SK-N-SH (cell line): ENCODE measurements at regions not wholly inside any gene's neighbourhood (a gene's known extent, or its start where the extent isn't known, plus 50 kb on each side); places are given as distances from the start of the nearest gene placed in this dataset.

Experiments used
- CTCF ChIA-PET: fragments of 300-600, 350-600 bp; formaldehyde crosslinking; extraction: SDS; loops from one replicate; lab custom pipeline; 2021; lab: Yijun Ruan, JAX
- POLR2A ChIA-PET: fragments of 350-600 bp; sonication (Branson Sonifier 250); formaldehyde crosslinking; extraction: SDS; loops from one replicate; lab custom pipeline; 2020; ENCODE audit warnings: antibody characterized with exemption, inconsistent platforms; lab: Yijun Ruan, JAX
- DNase-seq: peaks from one replicate; pipeline ENCODE4 v3.0.0; 2012
- H2AFZ ChIP-seq: fragments of 200-600 bp; sonication (generic); 2 replicates; pipeline ENCODE4 v1.8.1; 2016; ENCODE audit warnings: antibody characterized with exemption, mild to moderate bottlenecking, low read depth
- H3F3A ChIP-seq: fragments of 200-600 bp; sonication (generic); replicated peaks from 2 replicates; pipeline ENCODE3; 2016; ENCODE audit warnings: antibody characterized with exemption, mild to moderate bottlenecking; ENCODE audit not compliant: insufficient read depth
- H3K27ac ChIP-seq, 2 experiments: fragments of 200-500 bp in 1 of 2; fragments of 200-600 bp in 1 of 2; sonication (Bioruptor generic) in 1 of 2; sonication (generic), shearing (Covaris generic) in 1 of 2; 2 replicates each; pipeline versions ENCODE4 v1.5.1 to v1.6.1; 2014 to 2016; ENCODE audit warnings: low read depth in 2 of 2, inconsistent platforms in 1 of 2, low read length in 1 of 2, mild to moderate bottlenecking in 1 of 2, mixed read lengths in 1 of 2
- H3K27me3 ChIP-seq: fragments of 200-600 bp; sonication (generic), shearing (Covaris generic); 2 replicates; pipeline ENCODE4 v1.6.1; 2016; ENCODE audit warnings: mixed run types; ENCODE audit not compliant: insufficient read depth
- H3K36me3 ChIP-seq, 2 experiments: fragments of 200-500 bp in 1 of 2; fragments of 200-600 bp in 1 of 2; sonication (Bioruptor generic) in 1 of 2; sonication (generic) in 1 of 2; replicated peaks in 1 of 2; 2 replicates each; pipeline versions ENCODE3 to v1.5.1; 2014 to 2016; ENCODE audit warnings: low read length in 1 of 2, mild to moderate bottlenecking in 1 of 2; ENCODE audit not compliant: insufficient read depth in 2 of 2, control insufficient read depth in 1 of 2
- H3K4me1 ChIP-seq, 2 experiments: fragments of 200-500 bp in 1 of 2; fragments of 200-600 bp in 1 of 2; sonication (Bioruptor generic) in 1 of 2; sonication (generic), shearing (Covaris generic) in 1 of 2; 2 replicates each; pipeline versions ENCODE4 v1.5.1 to v1.6.1; 2014 to 2016; ENCODE audit warnings: low read depth in 1 of 2, low read length in 1 of 2, mixed run types in 1 of 2; ENCODE audit not compliant: insufficient read depth in 2 of 2, control insufficient read depth in 1 of 2
- H3K4me2 ChIP-seq: fragments of 200-600 bp; sonication (generic), shearing (Covaris generic); 2 replicates; pipeline ENCODE4 v1.6.1; 2017; ENCODE audit warnings: mixed run types
- H3K4me3 ChIP-seq, 2 experiments: fragments of 200-500 bp in 1 of 2; fragments of 200-600 bp in 1 of 2; sonication (Bioruptor generic) in 1 of 2; sonication (generic), shearing (Covaris generic) in 1 of 2; 2 replicates each; pipeline versions ENCODE4 v1.5.1 to v1.8.1; 2014 to 2016; ENCODE audit warnings: low read depth in 2 of 2, inconsistent platforms in 1 of 2, low read length in 1 of 2, mild to moderate bottlenecking in 1 of 2, mixed read lengths in 1 of 2, moderate library complexity in 1 of 2
- H3K79me2 ChIP-seq: fragments of 200-600 bp; sonication (generic); 2 replicates; pipeline ENCODE4 v1.8.1; 2017; ENCODE audit warnings: mild to moderate bottlenecking; ENCODE audit not compliant: insufficient read depth
- H3K9ac ChIP-seq: fragments of 200-600 bp; sonication (generic); 2 replicates; pipeline ENCODE4 v1.6.1; 2017; ENCODE audit warnings: mixed run types
- H3K9me2 ChIP-seq: fragments of 200-600 bp; sonication (generic); 2 replicates; pipeline ENCODE4 v1.6.1; 2017; ENCODE audit warnings: mixed run types
- H3K9me3 ChIP-seq: fragments of 200-600 bp; sonication (generic); 2 replicates; pipeline ENCODE4 v1.6.1; 2017; ENCODE audit warnings: mixed run types, mild to moderate bottlenecking, moderate library complexity
- H4K20me1 ChIP-seq: fragments of 200-600 bp; sonication (generic); 2 replicates; pipeline ENCODE4 v1.6.1; 2017; ENCODE audit warnings: mild to moderate bottlenecking, mixed run types; ENCODE audit not compliant: insufficient read depth
- CHD2 ChIP-seq: fragments of 150-350 bp; IDR thresholded peaks from 2 replicates; pipeline ENCODE4 v1.6.1; 2018; ENCODE audit warnings: low read length; ENCODE audit not compliant: partially characterized antibody
- CTCF ChIP-seq: fragments of 200-600 bp; sonication (generic); IDR thresholded peaks from 2 replicates; pipeline ENCODE4 v1.6.1; 2017; ENCODE audit warnings: antibody characterized with exemption, mild to moderate bottlenecking, moderate library complexity
- ELF1 ChIP-seq: IDR thresholded peaks from 2 replicates; pipeline ENCODE4 v1.4.0; 2012
- EP300 ChIP-seq, 2 experiments: IDR thresholded peaks; 2 replicates each; pipeline versions ENCODE4 v1.4.0 to v1.6.1; 2012; ENCODE audit warnings: borderline replicate concordance in 1 of 2, low read depth in 1 of 2, low read length in 1 of 2
- EZH2phosphoT487 ChIP-seq: fragments of 200-600 bp; sonication (generic); IDR thresholded peaks from 2 replicates; pipeline ENCODE4 v1.6.1; 2017; ENCODE audit warnings: low read depth, mixed run types, mild to moderate bottlenecking, antibody characterized with exemption, moderate library complexity, borderline replicate concordance
- FOXJ3 ChIP-seq: sonication (generic); formaldehyde crosslinking; IDR thresholded peaks from 2 replicates; pipeline ENCODE4 v1.5.1; 2020; ENCODE audit warnings: mild to moderate bottlenecking, missing genetic modification reagents
- FOXM1 ChIP-seq: IDR thresholded peaks from 2 replicates; pipeline ENCODE4 v1.4.0; 2012; ENCODE audit warnings: low read depth, mild to moderate bottlenecking
- MAX ChIP-seq: IDR thresholded peaks from 2 replicates; pipeline ENCODE4 v1.4.0; 2012; ENCODE audit warnings: low read depth
- MEF2A ChIP-seq: IDR thresholded peaks from 2 replicates; pipeline ENCODE4 v1.4.0; 2012; ENCODE audit warnings: low read depth, borderline replicate concordance
- MXI1 ChIP-seq: IDR thresholded peaks from 2 replicates; pipeline ENCODE4 v1.6.1; 2012; ENCODE audit warnings: mild to moderate bottlenecking, low read depth, low read length, improper control_type of control experiment
- NRF1 ChIP-seq: IDR thresholded peaks from 2 replicates; pipeline ENCODE4 v1.6.1; 2012; ENCODE audit warnings: low read depth, mild to moderate bottlenecking, low read length
- RAD21 ChIP-seq: IDR thresholded peaks from 2 replicates; pipeline ENCODE4 v1.6.1; 2012; ENCODE audit warnings: mild to moderate bottlenecking, low read length
- RCOR1 ChIP-seq: fragments of 150-350 bp; IDR thresholded peaks from 2 replicates; pipeline ENCODE4 v1.6.1; 2017; ENCODE audit warnings: antibody characterized with exemption, low read length
- REST ChIP-seq: IDR thresholded peaks from 2 replicates; pipeline ENCODE4 v1.6.1; 2012; ENCODE audit warnings: mild to moderate bottlenecking, low read depth, low read length, moderate library complexity
- SMC3 ChIP-seq: IDR thresholded peaks from 2 replicates; pipeline ENCODE4 v1.6.1; 2012; ENCODE audit warnings: low read depth, low read length, improper control_type of control experiment
- TEAD4 ChIP-seq: IDR thresholded peaks from 2 replicates; pipeline ENCODE4 v1.4.0; 2012; ENCODE audit warnings: mild to moderate bottlenecking, borderline replicate concordance; ENCODE audit not compliant: insufficient read depth
- USF1 ChIP-seq: IDR thresholded peaks from 2 replicates; pipeline ENCODE4 v1.4.0; 2012; ENCODE audit warnings: low read depth, borderline replicate concordance
- YY1 ChIP-seq: IDR thresholded peaks from 2 replicates; pipeline ENCODE4 v1.4.0; 2012; ENCODE audit warnings: low read depth, mild to moderate bottlenecking
- WGBS: methylation state at CpG from one replicate; pipeline ENCODE4 v1.1.6; 2017; ENCODE audit warnings: low lambda C conversion rate; 5-methylcytosine and 5-hydroxymethylcytosine counted together
- TF ChIP-seq, protein P1 (sequence below): IDR thresholded peaks from 2 replicates; pipeline ENCODE4 v1.4.0; 2012; ENCODE audit warnings: low read depth, borderline replicate concordance

- TF ChIP-seq MEF2A (no peak), USF1 (no peak), CTCF (no peak), RCOR1 (no peak), SMC3 (no peak), ELF1 (no peak), TEAD4 (no peak), REST (no peak), MAX (no peak), RAD21 (no peak), FOXM1 (no peak), MXI1 (no peak), CHD2 (no peak), NRF1 (no peak), EZH2phosphoT487 (no peak), YY1 (no peak), FOXJ3 (CRISPR knock-in tag) (no peak), EP300 (IDR thresholded peaks at IDR 0.05; ENCODE audit: borderline replicate concordance in 1 of 2, low read depth in 1 of 2, low read length in 1 of 2) (no peak)
- TF ChIP-seq, protein P1, sequence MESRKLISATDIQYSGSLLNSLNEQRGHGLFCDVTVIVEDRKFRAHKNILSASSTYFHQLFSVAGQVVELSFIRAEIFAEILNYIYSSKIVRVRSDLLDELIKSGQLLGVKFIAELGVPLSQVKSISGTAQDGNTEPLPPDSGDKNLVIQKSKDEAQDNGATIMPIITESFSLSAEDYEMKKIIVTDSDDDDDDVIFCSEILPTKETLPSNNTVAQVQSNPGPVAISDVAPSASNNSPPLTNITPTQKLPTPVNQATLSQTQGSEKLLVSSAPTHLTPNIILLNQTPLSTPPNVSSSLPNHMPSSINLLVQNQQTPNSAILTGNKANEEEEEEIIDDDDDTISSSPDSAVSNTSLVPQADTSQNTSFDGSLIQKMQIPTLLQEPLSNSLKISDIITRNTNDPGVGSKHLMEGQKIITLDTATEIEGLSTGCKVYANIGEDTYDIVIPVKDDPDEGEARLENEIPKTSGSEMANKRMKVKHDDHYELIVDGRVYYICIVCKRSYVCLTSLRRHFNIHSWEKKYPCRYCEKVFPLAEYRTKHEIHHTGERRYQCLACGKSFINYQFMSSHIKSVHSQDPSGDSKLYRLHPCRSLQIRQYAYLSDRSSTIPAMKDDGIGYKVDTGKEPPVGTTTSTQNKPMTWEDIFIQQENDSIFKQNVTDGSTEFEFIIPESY, result no peak
- Histone ChIP-seq H3K9me3 (no peaks in the 10 kb centered on the region), H3K4me3 (no peak overlapping the region), H3K79me2 (no peaks in the 10 kb centered on the region), H3K9me2 (no peaks in the 10 kb centered on the region), H3F3A (no peaks in the 10 kb centered on the region), H3K36me3 (no peaks in the 10 kb centered on the region), H3K4me2 (no peak overlapping the region), H3K27ac (no peak overlapping the region), H4K20me1 (no peaks in the 10 kb centered on the region), H3K4me1 (no peaks in the 10 kb centered on the region; a peak in 1 of 4 replicates), H3K27me3 (0 out of 2 replicates have a peak, but pooled peaks cover 3% of the 10 kb centered on the region), H2AFZ (no peak overlapping the region), H3K9ac (no peak overlapping the region)
- WGBS, result 3% methylated on average over 3 of the region's 3 CpGs
- no peak for DNase-seq
- ChIA-PET POLR2A (no interaction called here), CTCF (no interaction called here)
Observed at GRCh38 chr2:146850746-146851145, 994.1 kb upstream of the ACVR2A start.
